Spleen (tissue), 11 donors: ENCODE measurements at regions not wholly inside any gene's neighbourhood (a gene's known extent, or its start where the extent isn't known, plus 50 kb on each side); places are given as distances from the start of the nearest gene placed in this dataset.

Experiments
- DNase-seq: peaks from one replicate; pipeline ENCODE4 v3.0.0-alpha.2; 2020
- H3K27ac ChIP-seq, 8 donors: fragments of 200-600 bp; sonication (generic) in 7 of 8; 1 replicate in 4 of 8; 2 replicates in 4 of 8; pipeline versions ENCODE4 v1.5.0 to v1.8.0; 2016 to 2021; ENCODE audit warnings: inconsistent platforms in 4 of 8, mild to moderate bottlenecking in 4 of 8, moderate library complexity in 1 of 8
- H3K27me3 ChIP-seq, 7 donors: fragments of 200-600 bp; sonication (generic) in 6 of 7; replicated peaks in 1 of 7; 1 replicate in 4 of 7; 2 replicates in 3 of 7; pipeline versions ENCODE4 v1.5.0 to v1.8.0; 2016 to 2021; ENCODE audit warnings: inconsistent platforms in 3 of 7, mild to moderate bottlenecking in 1 of 7
- H3K36me3 ChIP-seq, 6 donors: fragments of 200-600 bp; sonication (generic) in 5 of 6; 1 replicate in 4 of 6; 2 replicates in 2 of 6; pipeline versions ENCODE4 v1.5.0 to v1.8.0; 2016 to 2021; ENCODE audit warnings: inconsistent platforms in 2 of 6
- H3K4me1 ChIP-seq, 6 donors: fragments of 200-600 bp; sonication (generic) in 5 of 6; 1 replicate in 3 of 6; 2 replicates in 3 of 6; pipeline versions ENCODE4 v1.5.0 to v1.8.0; 2016 to 2021; ENCODE audit warnings: inconsistent platforms in 3 of 6
- H3K4me3 ChIP-seq, 8 donors: fragments of 200-600 bp; sonication (generic) in 7 of 8; 1 replicate in 4 of 8; 2 replicates in 4 of 8; pipeline versions ENCODE4 v1.5.0 to v1.8.0; 2016 to 2021; ENCODE audit warnings: inconsistent platforms in 4 of 8, mild to moderate bottlenecking in 4 of 8, moderate library complexity in 2 of 8
- H3K9me3 ChIP-seq, 8 donors: fragments of 200-600 bp; sonication (generic) in 7 of 8; 1 replicate in 4 of 8; 2 replicates in 4 of 8; pipeline versions ENCODE4 v1.5.0 to v1.8.0; 2016 to 2021; ENCODE audit warnings: inconsistent platforms in 4 of 8
- CTCF ChIP-seq, 11 experiments: fragments of 200-600 bp in 7 of 11; fragments of 450-650 bp in 4 of 11; sonication (generic) in 4 of 11; IDR thresholded peaks in 8 of 11; conservative IDR thresholded peaks in 3 of 11; 1 replicate in 7 of 11; 2 replicates in 4 of 11; pipeline versions ENCODE4 v1.4.0 to v1.8.0; 2016 to 2021; ENCODE audit warnings: antibody characterized with exemption in 11 of 11, inconsistent platforms in 4 of 11, mild to moderate bottlenecking in 1 of 11
- POLR2A ChIP-seq, 3 donors: fragments of 450-650 bp; IDR thresholded peaks; one replicate each; pipeline ENCODE4 v1.5.1; 2017; ENCODE audit warnings: antibody characterized with exemption in 3 of 3, mild to moderate bottlenecking in 1 of 3
- POLR2AphosphoS5 ChIP-seq, 3 donors: sonication (generic); formaldehyde crosslinking; IDR thresholded peaks; one replicate each; pipeline ENCODE4 v1.5.1; 2017; ENCODE audit warnings: antibody characterized with exemption in 3 of 3
- WGBS, 5 donors: extraction: QIAGEN DNeasy Blood & Tissue Kit in 3 of 5; methylation state at CpG; one replicate each; pipeline versions ENCODE4 v1.1.5 to v1.1.7; 2013 to 2018; 5-methylcytosine and 5-hydroxymethylcytosine counted together
- intact Hi-C: fragments of 100-400 bp; cut with DNase I; formaldehyde crosslinking; loops from one replicate; pipeline ENCODE4 v1.15.0; 2023; ENCODE audit warnings: low total_unique reads
- donor health status: healthy with polysubstance abuse.
- donor health status: DM: no; HTN: no; CAD: no; lungs with moderate emphysema.
- donor health status: DM: no; HTN: no; CAD: no.
- donor health status: Bipolar disorder and iron deficiency.
- donor health status: healthy.
- donor health status: DM: no; HTN: no; CAD: no.
- donor health status: DM: yes; HTN: yes; CAD: no.

- Histone ChIP-seq H3K9me3 (peaks cover 0 to 12% (median 0%) of the 10 kb centered on the region in 8 donors), H3K4me1 (no peaks in the 10 kb centered on the region), H3K36me3 (no peaks in the 10 kb centered on the region), H3K4me3 (no peak overlapping the region), H3K27me3 (peaks cover 0 to 6% (median 0%) of the 10 kb centered on the region in 7 donors), H3K27ac (no peak overlapping the region)
- 72 to 90% (median 79%) methylated on average over 2 of the region's 2 CpGs for WGBS, 5 donors
- no peak for TF ChIP-seq POLR2AphosphoS5 (IDR thresholded peaks at IDR 0.05)
- TF ChIP-seq CTCF (IDR thresholded peaks at IDR 0.05 in 8 of 11, conservative IDR thresholded peaks at IDR 0.05 in 3 of 11), result no peak
- no peak for TF ChIP-seq POLR2A (IDR thresholded peaks at IDR 0.05)
- no peak for DNase-seq
- intact Hi-C loops, result no loop called here
These were observed 1121.3 kb upstream of the AUTS2 start for GRCh38 chr7:68476966-68477365.

DNA sequence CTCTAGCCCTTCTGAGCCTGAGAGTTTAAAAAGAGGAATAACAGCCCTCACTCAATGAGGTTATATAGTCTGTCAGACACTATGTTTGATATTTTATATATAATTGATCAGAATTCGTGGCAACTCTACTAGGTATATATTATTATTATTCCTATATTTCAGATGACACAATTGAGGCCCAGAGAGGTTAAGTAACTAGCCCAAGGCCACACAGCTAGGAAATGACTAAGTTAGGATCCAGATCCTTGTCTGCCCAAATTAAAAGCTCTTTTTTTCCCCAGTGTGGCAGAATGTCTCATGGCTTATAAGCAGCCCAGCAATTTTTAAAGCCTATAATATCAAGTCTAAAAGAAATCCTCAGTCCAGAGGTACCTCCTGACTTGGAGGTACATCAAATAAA, 1119.9 kb upstream of the AUTS2 start:
- Histone ChIP-seq H3K4me3 (no peak overlapping the region), H3K4me1 (no peaks in the 10 kb centered on the region), H3K27ac (no peak overlapping the region), H3K9me3 (peaks cover 0 to 13% (median 0%) of the 10 kb centered on the region in 8 donors), H3K36me3 (no peaks in the 10 kb centered on the region), H3K27me3 (peaks cover 0 to 6% (median 0%) of the 10 kb centered on the region in 7 donors)
- intact Hi-C loops, result no loop called here
- TF ChIP-seq POLR2AphosphoS5 (IDR thresholded peaks at IDR 0.05) (no peak), CTCF (IDR thresholded peaks at IDR 0.05 in 8 of 11, conservative IDR thresholded peaks at IDR 0.05 in 3 of 11) (no peak), POLR2A (IDR thresholded peaks at IDR 0.05) (no peak)
- DNase-seq, result no peak
- 21 to 69% (median 34%) methylated on average over 1 of the region's 1 CpG for WGBS, 5 donors

DNA sequence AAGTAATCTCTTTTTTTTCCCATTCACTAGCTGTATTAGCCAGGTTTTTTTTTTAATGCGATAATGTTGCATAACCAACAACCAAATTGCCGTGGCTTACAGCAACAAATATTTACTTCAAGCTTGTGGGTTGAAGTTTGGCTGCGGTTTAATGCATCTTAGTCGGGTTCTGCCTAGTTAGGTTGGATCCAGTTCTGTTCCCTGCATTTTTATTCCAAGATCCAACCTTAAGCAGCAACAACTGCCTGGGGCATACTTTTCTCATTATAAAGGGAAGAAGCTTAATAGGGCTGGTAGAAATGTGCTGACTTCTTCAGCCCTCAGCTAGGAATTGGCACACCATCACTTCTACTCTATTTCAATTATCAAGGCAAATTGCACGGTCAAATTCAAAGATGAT, 1115.5 kb upstream of the AUTS2 start:
- intact Hi-C loops, result no loop called here
- no peak overlapping the region for H3K27ac ChIP-seq
- WGBS, 5 donors, result 88 to 94% (median 92%) methylated on average over 5 of the region's 5 CpGs
- H3K27me3 ChIP-seq, result peaks cover 0 to 6% (median 0%) of the 10 kb centered on the region in 7 donors
- H3K36me3 ChIP-seq, result no peaks in the 10 kb centered on the region
- DNase-seq, result no peak
- no peak overlapping the region for H3K4me3 ChIP-seq
- H3K9me3 ChIP-seq, result peaks cover 0 to 33% (median 6%) of the 10 kb centered on the region in 8 donors
- TF ChIP-seq POLR2AphosphoS5 (IDR thresholded peaks at IDR 0.05), result no peak
- TF ChIP-seq CTCF (IDR thresholded peaks at IDR 0.05 in 8 of 11, conservative IDR thresholded peaks at IDR 0.05 in 3 of 11), result no peak
- no peak for TF ChIP-seq POLR2A (IDR thresholded peaks at IDR 0.05)
- H3K4me1 ChIP-seq, result no peaks in the 10 kb centered on the region

DNA sequence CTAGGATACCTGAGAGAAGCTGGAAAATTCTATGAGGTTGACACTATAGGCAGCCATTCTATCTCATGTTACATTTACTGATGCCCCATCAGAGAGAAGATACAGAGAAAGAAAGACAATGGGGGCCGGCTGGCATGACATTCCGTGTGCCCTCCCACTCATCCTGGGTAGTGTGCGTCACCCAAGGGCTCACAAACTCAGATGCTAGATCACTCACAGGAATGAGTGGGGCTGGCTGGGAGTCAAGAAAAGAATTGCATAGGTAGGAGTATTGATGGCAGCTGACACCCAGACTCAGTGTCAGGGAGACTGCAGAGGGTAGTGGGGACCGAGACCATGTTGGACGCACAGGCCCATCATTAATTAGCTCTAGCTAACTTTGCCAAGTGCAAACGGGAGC, 1113.5 kb upstream of the AUTS2 start:
- Histone ChIP-seq H3K4me3 (no peak overlapping the region), H3K27me3 (peaks cover 0 to 6% (median 0%) of the 10 kb centered on the region in 7 donors), H3K4me1 (no peaks in the 10 kb centered on the region), H3K36me3 (no peaks in the 10 kb centered on the region), H3K9me3 (peaks cover 0 to 42% (median 6%) of the 10 kb centered on the region in 8 donors), H3K27ac (no peak overlapping the region)
- no peak for DNase-seq
- intact Hi-C loops, result no loop called here
- 87 to 95% (median 92%) methylated on average over 6 of the region's 6 CpGs for WGBS, 5 donors
- TF ChIP-seq POLR2A (IDR thresholded peaks at IDR 0.05) (no peak), CTCF (IDR thresholded peaks at IDR 0.05 in 8 of 11, conservative IDR thresholded peaks at IDR 0.05 in 3 of 11) (no peak), POLR2AphosphoS5 (IDR thresholded peaks at IDR 0.05) (no peak)
